Thoracic aorta (tissue), 2 donors: ENCODE measurements at regions not wholly inside any gene's neighbourhood (a gene's known extent, or its start where the extent isn't known, plus 50 kb on each side); places are given as distances from the start of the nearest gene placed in this dataset.

Experiments used
- ATAC-seq: fragments of 150-250 bp; one replicate; pipeline ENCODE4 v1.8.0; 2017; ENCODE audit warnings: low read depth; ENCODE audit not compliant: insufficient number of reproducible peaks, low FRiP score
- DNase-seq: peaks from one replicate; pipeline ENCODE4 v3.0.0-alpha.2; 2020; ENCODE audit warnings: low spot score
- H3K27ac ChIP-seq, 2 donors: fragments of 200-600 bp; sonication (generic); 1 replicate in 1 of 2; 2 replicates in 1 of 2; pipeline ENCODE4 v1.5.1; 2016; ENCODE audit warnings: mild to moderate bottlenecking in 2 of 2, moderate library complexity in 2 of 2
- H3K27me3 ChIP-seq: fragments of 200-600 bp; sonication (generic); replicated peaks from 2 replicates; pipeline ENCODE4 v1.6.0; 2016; ENCODE audit warnings: mild to moderate bottlenecking; ENCODE audit not compliant: insufficient read depth
- H3K36me3 ChIP-seq: fragments of 200-600 bp; sonication (generic); one replicate; pipeline ENCODE4 v1.5.1; 2016
- H3K4me1 ChIP-seq, 2 donors: fragments of 200-600 bp; sonication (generic); 1 replicate in 1 of 2; 2 replicates in 1 of 2; pipeline versions ENCODE4 v1.5.1 to v1.6.0; 2016; ENCODE audit warnings: low read depth in 2 of 2, mild to moderate bottlenecking in 1 of 2; ENCODE audit not compliant: control insufficient read depth in 1 of 2
- H3K4me3 ChIP-seq: fragments of 200-600 bp; sonication (generic); 2 replicates; pipeline ENCODE4 v1.5.1; 2016; ENCODE audit warnings: mild to moderate bottlenecking
- H3K9me3 ChIP-seq: fragments of 200-600 bp; sonication (generic); 2 replicates; pipeline ENCODE4 v1.5.1; 2016
- TF ChIP-seq, protein P1 (sequence below): fragments of 200-600 bp; sonication (generic); IDR thresholded peaks from one replicate; pipeline ENCODE4 v1.5.1; 2019; ENCODE audit warnings: antibody characterized with exemption

DNA sequence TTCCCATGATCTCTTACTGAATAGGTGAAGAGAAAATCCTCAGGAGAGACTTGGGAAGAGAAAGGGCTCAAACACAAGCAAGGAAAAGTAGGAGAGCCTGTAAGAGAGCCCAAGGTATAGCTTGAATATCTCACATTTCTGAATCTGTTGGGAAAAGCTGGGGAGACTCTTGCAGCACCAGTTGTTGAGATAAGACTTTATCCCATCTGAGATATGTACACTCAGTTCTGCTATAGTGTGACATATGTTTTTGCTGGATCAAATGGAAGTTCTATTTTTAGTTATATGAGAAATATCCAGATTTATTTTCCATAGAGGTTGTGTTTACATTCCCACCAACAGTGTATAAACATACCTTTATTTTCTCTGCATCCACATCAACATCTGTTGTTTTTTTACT is 246.1 kb downstream of the NDFIP2 start:
- no peaks in the 10 kb centered on the region for H3K27me3 ChIP-seq
- TF ChIP-seq, protein P1, sequence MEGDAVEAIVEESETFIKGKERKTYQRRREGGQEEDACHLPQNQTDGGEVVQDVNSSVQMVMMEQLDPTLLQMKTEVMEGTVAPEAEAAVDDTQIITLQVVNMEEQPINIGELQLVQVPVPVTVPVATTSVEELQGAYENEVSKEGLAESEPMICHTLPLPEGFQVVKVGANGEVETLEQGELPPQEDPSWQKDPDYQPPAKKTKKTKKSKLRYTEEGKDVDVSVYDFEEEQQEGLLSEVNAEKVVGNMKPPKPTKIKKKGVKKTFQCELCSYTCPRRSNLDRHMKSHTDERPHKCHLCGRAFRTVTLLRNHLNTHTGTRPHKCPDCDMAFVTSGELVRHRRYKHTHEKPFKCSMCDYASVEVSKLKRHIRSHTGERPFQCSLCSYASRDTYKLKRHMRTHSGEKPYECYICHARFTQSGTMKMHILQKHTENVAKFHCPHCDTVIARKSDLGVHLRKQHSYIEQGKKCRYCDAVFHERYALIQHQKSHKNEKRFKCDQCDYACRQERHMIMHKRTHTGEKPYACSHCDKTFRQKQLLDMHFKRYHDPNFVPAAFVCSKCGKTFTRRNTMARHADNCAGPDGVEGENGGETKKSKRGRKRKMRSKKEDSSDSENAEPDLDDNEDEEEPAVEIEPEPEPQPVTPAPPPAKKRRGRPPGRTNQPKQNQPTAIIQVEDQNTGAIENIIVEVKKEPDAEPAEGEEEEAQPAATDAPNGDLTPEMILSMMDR = no peak
- H3K9me3 ChIP-seq = no peaks in the 10 kb centered on the region
- no peaks in the 10 kb centered on the region for H3K36me3 ChIP-seq
- no peak overlapping the region for H3K27ac ChIP-seq
- DNase-seq (no peak), ATAC-seq (no peak)
- H3K4me3 ChIP-seq = no peak overlapping the region
- peaks cover 7 to 8% of the 10 kb centered on the region in 2 donors for H3K4me1 ChIP-seq

DNA sequence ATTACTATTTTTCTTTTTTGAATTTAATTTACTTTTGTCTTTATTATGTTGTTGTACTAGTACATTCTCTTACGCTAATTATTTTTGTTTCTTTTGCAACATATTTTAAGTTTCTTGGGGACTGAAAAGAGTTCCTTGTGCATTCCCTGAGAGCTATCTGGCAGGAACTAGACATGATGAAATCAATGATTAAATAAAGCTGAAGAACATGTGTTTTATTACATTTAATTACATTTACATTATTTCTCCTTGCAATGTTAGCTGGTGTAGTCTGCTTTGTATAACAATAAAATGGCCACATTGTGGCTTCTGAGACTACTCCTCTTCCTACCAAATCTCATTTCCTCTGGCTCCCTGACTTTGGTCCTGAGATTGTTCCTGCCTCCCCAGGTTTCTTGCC is 244.9 kb downstream of the NDFIP2 start:
- no peaks in the 10 kb centered on the region for H3K27me3 ChIP-seq
- no peak for ATAC-seq
- H3K36me3 ChIP-seq = no peaks in the 10 kb centered on the region
- H3K27ac ChIP-seq = no peak overlapping the region
- peaks cover 7 to 8% of the 10 kb centered on the region in 2 donors for H3K4me1 ChIP-seq
- H3K9me3 ChIP-seq = no peaks in the 10 kb centered on the region
- TF ChIP-seq, protein P1 = no peak
- no peak for DNase-seq
- H3K4me3 ChIP-seq = no peak overlapping the region

DNA sequence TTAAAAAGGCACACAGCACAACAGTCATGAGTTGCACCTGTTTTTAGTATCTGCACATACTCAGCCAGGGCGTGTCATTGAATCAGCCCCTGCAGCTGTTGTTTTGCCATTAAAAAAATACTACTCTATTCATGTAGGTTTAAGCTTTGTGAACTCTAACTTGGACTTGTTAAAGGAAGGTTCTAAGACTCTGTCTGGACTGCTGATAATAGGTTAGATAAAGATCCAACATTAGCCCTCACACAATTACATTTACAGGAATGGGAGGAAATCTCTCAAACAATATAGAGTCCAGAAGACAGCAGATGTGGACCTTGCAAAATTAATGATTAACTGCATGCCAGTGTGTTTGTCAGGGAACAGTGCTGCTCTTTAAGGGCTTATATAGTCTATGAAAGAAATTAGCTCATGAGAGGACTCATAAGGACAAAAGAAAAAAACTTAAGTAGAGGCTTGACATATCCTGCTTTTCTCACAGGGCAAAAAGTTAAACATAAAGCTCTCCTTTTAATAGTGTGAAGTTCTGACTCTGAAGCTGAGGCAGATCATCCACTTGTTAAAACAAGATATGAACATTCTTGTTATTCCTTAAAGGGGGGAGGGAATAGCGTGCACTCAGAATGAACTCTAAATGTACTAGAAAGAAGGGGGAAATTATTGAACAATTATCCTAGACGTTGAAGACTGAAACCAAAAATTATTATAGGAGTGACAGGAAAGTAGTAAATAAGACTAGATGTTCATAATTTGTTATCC is 243.6 kb downstream of the NDFIP2 start:
- TF ChIP-seq, protein P1 = no peak
- peaks cover 7 to 8% of the 10 kb centered on the region in 2 donors for H3K4me1 ChIP-seq
- H3K36me3 ChIP-seq = no peaks in the 10 kb centered on the region
- H3K4me3 ChIP-seq = no peak overlapping the region
- DNase-seq = no peak
- no peaks in the 10 kb centered on the region for H3K9me3 ChIP-seq
- no peak overlapping the region for H3K27ac ChIP-seq
- no peaks in the 10 kb centered on the region for H3K27me3 ChIP-seq
- ATAC-seq = no peak

DNA sequence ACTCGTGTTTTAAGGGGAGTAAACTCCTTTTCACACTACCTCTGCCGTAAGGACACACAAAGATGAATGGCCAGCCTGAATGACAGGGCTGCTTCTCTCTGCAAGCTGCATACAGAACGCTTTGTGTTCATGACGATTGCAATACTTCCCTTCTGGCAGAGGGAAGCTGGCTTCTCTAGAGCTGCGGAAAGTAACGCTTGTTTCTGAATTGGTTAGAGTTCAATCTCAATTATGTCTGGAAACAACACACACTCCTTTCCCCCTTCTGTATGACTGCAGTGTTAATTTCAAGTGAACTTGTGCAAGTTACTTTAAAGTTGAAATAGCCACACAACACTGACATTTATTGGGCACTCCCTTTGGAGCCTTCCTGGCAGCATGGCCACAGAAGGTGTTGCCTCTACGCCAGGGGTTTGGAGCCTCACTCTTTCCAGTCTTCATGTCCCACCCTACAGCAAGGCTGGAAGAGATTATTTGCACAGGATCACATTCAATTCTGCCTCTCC is 242.6 kb downstream of the NDFIP2 start:
- Histone ChIP-seq H3K4me3 (no peak overlapping the region), H3K36me3 (no peaks in the 10 kb centered on the region), H3K4me1 (peaks cover 7 to 8% of the 10 kb centered on the region in 2 donors), H3K27ac (no peak overlapping the region), H3K27me3 (no peaks in the 10 kb centered on the region), H3K9me3 (no peaks in the 10 kb centered on the region)
- TF ChIP-seq, protein P1 = no peak
- ATAC-seq = no peak
- no peak for DNase-seq

DNA sequence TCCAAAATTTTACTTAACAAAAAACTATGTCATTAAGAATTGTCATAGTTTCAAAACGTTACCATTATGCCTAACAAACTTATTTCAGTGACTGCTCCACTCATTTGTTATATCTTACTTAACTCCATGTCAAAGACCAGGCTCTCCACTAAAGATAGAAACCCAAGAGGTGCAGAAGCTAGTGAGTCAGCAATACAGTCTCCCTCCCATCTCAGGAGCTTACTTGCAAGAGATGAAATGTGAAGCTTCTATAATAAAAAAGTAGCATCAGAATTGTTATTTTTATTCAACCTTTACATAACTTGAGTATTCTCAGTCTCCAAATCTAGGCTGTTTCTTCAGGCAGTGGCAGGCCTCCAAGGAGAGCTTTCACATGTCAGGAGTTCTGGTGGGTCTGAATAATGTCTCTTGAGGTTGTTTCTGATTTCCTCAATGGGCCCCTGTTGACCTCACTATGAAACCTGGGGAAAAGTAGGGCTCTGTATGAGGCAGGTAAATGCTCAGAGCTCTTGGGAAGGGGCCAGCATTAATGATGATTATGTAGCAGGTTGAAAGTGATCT is 242.0 kb downstream of the NDFIP2 start:
- no peak overlapping the region for H3K27ac ChIP-seq
- no peak for ATAC-seq

More for the DNA sequence above, 242.0 kb downstream of the NDFIP2 start:
- TF ChIP-seq, protein P1 = no peak
- Histone ChIP-seq H3K9me3 (no peaks in the 10 kb centered on the region), H3K4me1 (peaks cover 7 to 8% of the 10 kb centered on the region in 2 donors), H3K27me3 (no peaks in the 10 kb centered on the region), H3K36me3 (no peaks in the 10 kb centered on the region), H3K4me3 (no peak overlapping the region)
- DNase-seq = no peak
